22Rv1 (cell line): ENCODE measurements at regions not wholly inside any gene's neighbourhood (a gene's known extent, or its start where the extent isn't known, plus 50 kb on each side); places are given as distances from the start of the nearest gene placed in this dataset.
"Not testable (repeated sequence)": the region's sequence is repeated elsewhere in the genome, so short reads cannot be mapped to it uniquely, and the experiment has no call there.

Experiments
- H3K27ac ChIP-seq: fragments of 450-650 bp; 2 replicates; pipeline ENCODE4 v1.5.1; 2017
- ZFX ChIP-seq: fragments of 450-650 bp; IDR thresholded peaks from 2 replicates; pipeline ENCODE4 v1.6.1; 2017; ENCODE audit warnings: antibody characterized with exemption, borderline replicate concordance
- TF ChIP-seq, protein P1 (sequence below): fragments of 450-650 bp; IDR thresholded peaks from 2 replicates; pipeline ENCODE4 v1.5.1; 2017; ENCODE audit warnings: mild to moderate bottlenecking

DNA sequence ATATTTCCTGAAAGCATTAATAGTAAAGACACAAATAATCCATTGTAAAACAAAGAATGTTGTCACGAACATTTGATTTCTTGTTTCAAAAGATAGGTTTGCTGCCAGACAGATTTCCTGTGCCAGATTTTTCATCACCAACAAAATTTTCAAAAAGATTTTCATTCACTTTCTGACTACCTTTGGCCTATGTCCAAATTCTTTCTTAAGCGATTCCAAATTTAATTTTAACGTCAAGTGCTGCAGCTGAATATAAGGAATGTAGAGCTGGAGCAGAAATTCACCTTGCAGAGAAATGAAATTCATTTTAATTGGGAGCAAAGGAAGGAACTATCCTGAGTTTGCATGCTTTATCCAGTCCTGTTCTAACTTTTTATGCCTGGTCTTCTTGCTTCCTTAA lies 277.4 kb downstream of the CCER1 start:
- no peak overlapping the region for H3K27ac ChIP-seq
- no peak for TF ChIP-seq ZFX
- TF ChIP-seq, protein P1, sequence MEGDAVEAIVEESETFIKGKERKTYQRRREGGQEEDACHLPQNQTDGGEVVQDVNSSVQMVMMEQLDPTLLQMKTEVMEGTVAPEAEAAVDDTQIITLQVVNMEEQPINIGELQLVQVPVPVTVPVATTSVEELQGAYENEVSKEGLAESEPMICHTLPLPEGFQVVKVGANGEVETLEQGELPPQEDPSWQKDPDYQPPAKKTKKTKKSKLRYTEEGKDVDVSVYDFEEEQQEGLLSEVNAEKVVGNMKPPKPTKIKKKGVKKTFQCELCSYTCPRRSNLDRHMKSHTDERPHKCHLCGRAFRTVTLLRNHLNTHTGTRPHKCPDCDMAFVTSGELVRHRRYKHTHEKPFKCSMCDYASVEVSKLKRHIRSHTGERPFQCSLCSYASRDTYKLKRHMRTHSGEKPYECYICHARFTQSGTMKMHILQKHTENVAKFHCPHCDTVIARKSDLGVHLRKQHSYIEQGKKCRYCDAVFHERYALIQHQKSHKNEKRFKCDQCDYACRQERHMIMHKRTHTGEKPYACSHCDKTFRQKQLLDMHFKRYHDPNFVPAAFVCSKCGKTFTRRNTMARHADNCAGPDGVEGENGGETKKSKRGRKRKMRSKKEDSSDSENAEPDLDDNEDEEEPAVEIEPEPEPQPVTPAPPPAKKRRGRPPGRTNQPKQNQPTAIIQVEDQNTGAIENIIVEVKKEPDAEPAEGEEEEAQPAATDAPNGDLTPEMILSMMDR = no peak

- TF ChIP-seq ZFX = no peak
- TF ChIP-seq, protein P1 = no peak
- H3K27ac ChIP-seq = no peak overlapping the region
Observed at GRCh38 chr12:90677055-90677454, 277.9 kb downstream of the CCER1 start.

DNA sequence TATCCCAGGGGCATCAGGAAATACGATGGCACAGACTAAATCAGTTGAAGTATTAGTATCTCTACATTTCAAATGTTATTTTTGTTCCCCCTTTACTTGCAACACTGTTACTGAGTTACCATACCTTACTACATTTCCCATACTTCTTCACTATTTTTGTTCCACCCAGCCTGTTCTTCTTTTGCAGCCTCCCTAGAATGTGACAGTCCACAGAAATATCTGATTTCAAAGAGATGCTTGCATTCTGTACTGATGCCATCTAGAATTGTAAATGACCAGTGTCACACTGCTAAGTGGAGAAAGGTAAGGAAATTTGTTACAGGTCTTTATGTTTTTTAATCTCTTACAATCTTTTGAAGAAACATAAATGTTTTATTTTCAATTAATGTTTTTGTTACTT lies 279.9 kb downstream of the CCER1 start:
- TF ChIP-seq ZFX = no peak
- TF ChIP-seq, protein P1 = no peak
- H3K27ac ChIP-seq = no peak overlapping the region

DNA sequence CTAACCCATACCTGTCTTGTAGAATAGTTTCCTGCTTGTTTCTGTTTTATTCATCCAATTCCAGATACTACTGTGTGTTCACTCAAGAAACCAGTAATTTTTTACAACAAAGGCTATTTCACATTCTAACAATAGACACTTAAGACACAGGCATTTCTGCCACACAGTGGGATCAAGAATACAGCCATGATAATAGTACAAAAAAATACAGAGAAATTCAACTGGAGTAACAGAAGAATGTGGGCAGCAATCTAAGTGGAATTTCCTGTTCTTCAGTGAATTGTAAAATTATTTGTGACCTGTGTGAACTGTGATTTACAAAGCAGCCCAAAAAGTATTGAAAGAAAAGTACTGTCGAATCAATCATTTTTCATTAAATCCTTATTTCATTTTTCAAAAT lies 282.9 kb downstream of the CCER1 start:
- no peak for TF ChIP-seq ZFX
- TF ChIP-seq, protein P1 = no peak
- no peak overlapping the region for H3K27ac ChIP-seq

- H3K27ac ChIP-seq = not testable (repeated sequence)
Observed at GRCh38 chr12:90663949-90664348, 291.0 kb downstream of the CCER1 start.

- no peak for TF ChIP-seq ZFX
- TF ChIP-seq, protein P1 = no peak
Observed at GRCh38 chr12:90659060-90659459, 295.9 kb downstream of the CCER1 start.

GRCh38 chr12:90653040-90653439 lies 301.9 kb downstream of the CCER1 start:
- TF ChIP-seq, protein P1 = no peak
- no peak for TF ChIP-seq ZFX
- H3K27ac ChIP-seq = no peak overlapping the region

More at GRCh38 chr12:90659060-90659459, 295.9 kb downstream of the CCER1 start:
- H3K27ac ChIP-seq = no peak overlapping the region

GRCh38 chr12:90652280-90652679 lies 302.7 kb downstream of the CCER1 start:
- H3K27ac ChIP-seq = no peak overlapping the region
- TF ChIP-seq, protein P1 = no peak
- no peak for TF ChIP-seq ZFX
